Chondrocyte (in vitro differentiated cells): ENCODE measurements at regions not wholly inside any gene's neighbourhood (a gene's known extent, or its start where the extent isn't known, plus 50 kb on each side); places are given as distances from the start of the nearest gene placed in this dataset.

Experiments used
- DNase-seq: peaks from one replicate; pipeline ENCODE4 v3.0.0; 2021; ENCODE audit warnings: mixed read lengths, low spot score
- H3K27ac Mint-ChIP-seq: one replicate; pipeline ENCODE4 v1.8.0; 2021; ENCODE audit warnings: mild to moderate bottlenecking, moderate library complexity, mixed read lengths; ENCODE audit not compliant: unreplicated experiment
- H3K27me3 Mint-ChIP-seq: 2 replicates; pipeline ENCODE4 v1.8.0; 2021; ENCODE audit warnings: low read depth, mixed read lengths
- H3K36me3 Mint-ChIP-seq: 2 replicates; pipeline ENCODE4 v1.8.0; 2021; ENCODE audit warnings: low read depth, mixed read lengths
- H3K4me1 Mint-ChIP-seq: 2 replicates; pipeline ENCODE4 v1.8.0; 2021; ENCODE audit warnings: low read depth, mild to moderate bottlenecking, mixed read lengths
- H3K4me3 Mint-ChIP-seq: one replicate; pipeline ENCODE4 v1.8.0; 2021; ENCODE audit warnings: mild to moderate bottlenecking, moderate library complexity, mixed read lengths; ENCODE audit not compliant: unreplicated experiment
- H3K9me3 Mint-ChIP-seq: 2 replicates; pipeline ENCODE4 v1.8.0; 2021; ENCODE audit warnings: low read depth, mixed read lengths
- TF ChIP-seq, protein P1 (sequence below): fragments of 200-600 bp; sonication (generic); IDR thresholded peaks from 2 replicates; pipeline ENCODE4 v1.5.0; 2021; ENCODE audit warnings: antibody characterized with exemption, mild to moderate bottlenecking, moderate library complexity

DNA sequence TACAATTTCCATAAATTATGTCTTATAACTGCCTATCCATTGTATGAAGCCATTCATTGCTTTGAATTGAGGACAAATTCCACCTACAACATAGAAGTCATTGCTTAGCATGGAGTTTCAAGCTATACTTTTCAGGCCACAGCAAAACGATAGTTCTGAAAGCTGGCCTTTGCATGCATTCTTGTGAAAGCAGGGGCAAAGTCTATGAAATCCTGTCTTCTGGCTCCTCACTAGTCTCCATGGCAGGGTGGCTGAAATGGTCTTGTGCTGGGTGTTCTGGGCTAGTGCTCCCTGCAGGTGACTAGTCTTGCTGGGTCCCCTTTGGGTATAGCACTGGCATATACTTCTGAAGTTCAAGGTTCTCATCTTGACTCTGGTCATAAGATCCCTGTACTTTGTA lies 353.9 kb upstream of the ZNF608 start:
- H3K9me3 Mint-ChIP-seq, result peaks cover 13% of the 10 kb centered on the region
- TF ChIP-seq, protein P1, sequence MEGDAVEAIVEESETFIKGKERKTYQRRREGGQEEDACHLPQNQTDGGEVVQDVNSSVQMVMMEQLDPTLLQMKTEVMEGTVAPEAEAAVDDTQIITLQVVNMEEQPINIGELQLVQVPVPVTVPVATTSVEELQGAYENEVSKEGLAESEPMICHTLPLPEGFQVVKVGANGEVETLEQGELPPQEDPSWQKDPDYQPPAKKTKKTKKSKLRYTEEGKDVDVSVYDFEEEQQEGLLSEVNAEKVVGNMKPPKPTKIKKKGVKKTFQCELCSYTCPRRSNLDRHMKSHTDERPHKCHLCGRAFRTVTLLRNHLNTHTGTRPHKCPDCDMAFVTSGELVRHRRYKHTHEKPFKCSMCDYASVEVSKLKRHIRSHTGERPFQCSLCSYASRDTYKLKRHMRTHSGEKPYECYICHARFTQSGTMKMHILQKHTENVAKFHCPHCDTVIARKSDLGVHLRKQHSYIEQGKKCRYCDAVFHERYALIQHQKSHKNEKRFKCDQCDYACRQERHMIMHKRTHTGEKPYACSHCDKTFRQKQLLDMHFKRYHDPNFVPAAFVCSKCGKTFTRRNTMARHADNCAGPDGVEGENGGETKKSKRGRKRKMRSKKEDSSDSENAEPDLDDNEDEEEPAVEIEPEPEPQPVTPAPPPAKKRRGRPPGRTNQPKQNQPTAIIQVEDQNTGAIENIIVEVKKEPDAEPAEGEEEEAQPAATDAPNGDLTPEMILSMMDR, result no peak
- H3K27ac Mint-ChIP-seq, result no peak overlapping the region
- DNase-seq, result no peak
- peaks cover 6% of the 10 kb centered on the region for H3K4me1 Mint-ChIP-seq
- H3K36me3 Mint-ChIP-seq, result peaks cover 4% of the 10 kb centered on the region
- no peak overlapping the region for H3K4me3 Mint-ChIP-seq
- H3K27me3 Mint-ChIP-seq, result no peaks in the 10 kb centered on the region

DNA sequence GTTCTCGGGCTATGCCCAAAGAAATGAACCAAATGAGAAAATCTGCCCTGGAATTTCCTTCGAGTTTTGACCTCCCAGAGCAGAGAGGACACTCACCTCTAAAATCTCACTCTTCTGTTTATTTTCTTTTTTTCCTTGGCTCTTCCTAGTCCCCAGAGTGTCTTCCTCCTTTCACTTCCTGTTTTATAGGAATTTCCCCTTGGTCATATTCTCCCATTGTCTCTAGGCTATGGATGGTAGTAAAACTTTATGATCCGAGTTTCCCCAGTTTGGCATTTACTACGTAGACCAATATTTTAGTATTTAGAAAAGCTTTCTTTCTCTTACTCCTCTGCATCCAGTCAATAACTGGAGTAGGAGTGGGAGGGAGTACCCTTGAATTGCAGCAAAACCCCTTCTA lies 354.5 kb upstream of the ZNF608 start:
- H3K4me1 Mint-ChIP-seq, result peaks cover 6% of the 10 kb centered on the region
- TF ChIP-seq, protein P1, result no peak
- no peaks in the 10 kb centered on the region for H3K27me3 Mint-ChIP-seq
- DNase-seq, result no peak
- peaks cover 9% of the 10 kb centered on the region for H3K9me3 Mint-ChIP-seq
- no peak overlapping the region for H3K4me3 Mint-ChIP-seq
- H3K36me3 Mint-ChIP-seq, result peaks cover 4% of the 10 kb centered on the region
- H3K27ac Mint-ChIP-seq, result no peak overlapping the region

DNA sequence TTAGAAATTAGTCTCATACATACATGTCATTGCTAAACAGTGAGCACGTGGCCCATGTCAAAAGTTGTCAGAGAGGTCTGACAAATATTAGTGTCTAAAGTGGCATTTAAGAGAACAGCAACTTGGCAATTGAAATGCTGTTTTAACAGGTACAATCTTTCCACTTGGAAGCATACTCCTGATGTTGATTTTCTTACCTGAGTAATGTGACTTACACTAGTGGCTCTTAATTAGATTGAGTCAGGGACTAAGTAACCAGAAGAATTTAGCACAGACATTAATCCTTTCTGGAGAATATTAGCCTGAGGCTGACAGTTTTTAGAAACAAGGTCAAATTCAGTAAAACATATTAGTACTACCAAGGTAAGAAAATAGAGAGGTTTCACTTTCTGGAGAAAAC lies 357.0 kb upstream of the ZNF608 start:
- Mint-ChIP-seq H3K36me3 (no peaks in the 10 kb centered on the region), H3K4me1 (peaks cover 11% of the 10 kb centered on the region), H3K27me3 (no peaks in the 10 kb centered on the region), H3K9me3 (no peaks in the 10 kb centered on the region), H3K27ac (no peak overlapping the region), H3K4me3 (no peak overlapping the region)
- TF ChIP-seq, protein P1, result no peak
- DNase-seq, result no peak

DNA sequence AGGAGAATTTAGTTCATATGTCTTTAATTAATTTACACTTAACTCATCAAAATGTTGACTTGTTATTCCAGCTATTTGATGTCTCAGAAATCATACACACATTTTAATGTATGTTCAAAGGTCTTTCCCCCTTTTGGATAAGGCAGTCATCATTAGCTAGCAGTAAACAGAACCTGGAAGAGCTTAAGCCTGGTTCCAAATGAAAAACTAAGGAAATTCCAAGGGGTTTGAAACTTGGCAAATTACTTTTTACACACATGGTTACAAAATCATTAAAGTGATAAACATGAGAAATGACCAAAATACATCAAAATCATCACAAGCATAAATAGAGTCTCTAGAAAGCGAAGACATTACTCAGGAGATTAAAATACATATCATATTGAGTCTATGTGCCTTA lies 359.8 kb upstream of the ZNF608 start:
- Mint-ChIP-seq H3K9me3 (no peaks in the 10 kb centered on the region), H3K27me3 (no peaks in the 10 kb centered on the region), H3K36me3 (peaks cover 1% of the 10 kb centered on the region), H3K4me3 (no peak overlapping the region), H3K27ac (no peak overlapping the region), H3K4me1 (peaks cover 7% of the 10 kb centered on the region)
- DNase-seq, result no peak
- TF ChIP-seq, protein P1, result no peak

DNA sequence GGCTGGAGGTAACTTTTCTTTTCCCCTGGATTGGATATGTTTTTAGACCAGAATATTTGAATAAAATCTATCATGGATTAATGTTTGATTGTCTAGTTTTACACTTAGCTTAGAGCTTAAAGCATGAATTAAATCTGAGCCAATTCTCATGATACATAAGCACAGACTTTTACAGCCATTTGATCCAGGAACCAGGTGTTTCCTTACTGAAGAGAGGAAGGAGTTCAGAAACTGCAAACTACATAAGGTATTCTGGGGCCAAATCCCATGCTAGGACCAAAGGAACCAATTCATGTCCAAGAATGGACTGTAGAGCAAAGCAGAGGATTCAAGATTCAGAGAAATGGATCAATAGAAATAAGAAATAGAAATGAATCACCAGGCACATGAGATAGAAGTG lies 360.4 kb upstream of the ZNF608 start:
- DNase-seq, result no peak
- Mint-ChIP-seq H3K9me3 (no peaks in the 10 kb centered on the region), H3K4me1 (peaks cover 7% of the 10 kb centered on the region), H3K36me3 (peaks cover 1% of the 10 kb centered on the region), H3K4me3 (no peak overlapping the region), H3K27me3 (no peaks in the 10 kb centered on the region), H3K27ac (no peak overlapping the region)
- TF ChIP-seq, protein P1, result no peak
